HG03103 (cell line): ENCODE measurements at regions not wholly inside any gene's neighbourhood (a gene's known extent, or its start where the extent isn't known, plus 50 kb on each side); places are given as distances from the start of the nearest gene placed in this dataset.
"Not testable (repeated sequence)": the region's sequence is repeated elsewhere in the genome, so short reads cannot be mapped to it uniquely, and the experiment has no call there.

ENCODE experiments used
- ATAC-seq: cut with Tn5 transposase; IDR thresholded peaks from one replicate; pipeline ENCODE4 v1.9.1; 2021; ENCODE audit warnings: low read depth; ENCODE audit not compliant: unreplicated experiment

GRCh38 chr5:117763271-117763670, 1188.6 kb upstream of the SEMA6A start:
- ATAC-seq = no peak

GRCh38 chr5:117761186-117761585, 1186.6 kb upstream of the SEMA6A start:
- ATAC-seq = no peak

GRCh38 chr5:117759849-117760499, 1185.4 kb upstream of the SEMA6A start:
- ATAC-seq = no peak

- ATAC-seq = no peak
Measured at GRCh38 chr5:117752403-117752802, 1177.8 kb upstream of the SEMA6A start.

- ATAC-seq = no peak
Measured at GRCh38 chr5:117748336-117748735, 1173.7 kb upstream of the SEMA6A start.

GRCh38 chr5:117743337-117743736, 1168.7 kb upstream of the SEMA6A start:
- no peak for ATAC-seq

- no peak for ATAC-seq
Measured at GRCh38 chr5:117741655-117742206, 1167.1 kb upstream of the SEMA6A start.

GRCh38 chr5:117740268-117740667, 1165.6 kb upstream of the SEMA6A start:
- ATAC-seq = no peak

GRCh38 chr5:117738571-117738970, 1163.9 kb upstream of the SEMA6A start:
- no peak for ATAC-seq

GRCh38 chr5:117736698-117737097, 1162.1 kb upstream of the SEMA6A start:
- ATAC-seq = no peak

- no peak for ATAC-seq
Measured at GRCh38 chr5:117734056-117734455, 1159.4 kb upstream of the SEMA6A start.

- no peak for ATAC-seq
Measured at GRCh38 chr5:117733051-117733450, 1158.4 kb upstream of the SEMA6A start.

GRCh38 chr5:117732264-117732663, 1157.6 kb upstream of the SEMA6A start:
- no peak for ATAC-seq

- no peak for ATAC-seq
Measured at GRCh38 chr5:117731446-117731845, 1156.8 kb upstream of the SEMA6A start.

GRCh38 chr5:117720784-117721183, 1146.2 kb upstream of the SEMA6A start:
- ATAC-seq = not testable (repeated sequence)

- ATAC-seq = no peak
Measured at GRCh38 chr5:117719413-117719812, 1144.8 kb upstream of the SEMA6A start.

GRCh38 chr5:117713585-117714198, 1139.1 kb upstream of the SEMA6A start:
- ATAC-seq = no peak

- no peak for ATAC-seq
Measured at GRCh38 chr5:117701062-117701461, 1126.4 kb upstream of the SEMA6A start.

- ATAC-seq = no peak
Measured at GRCh38 chr5:117692606-117693005, 1118.0 kb upstream of the SEMA6A start.

- no peak for ATAC-seq
Measured at GRCh38 chr5:117691081-117691870, 1116.7 kb upstream of the SEMA6A start.

GRCh38 chr5:117690612-117691011, 1116.0 kb upstream of the SEMA6A start:
- no peak for ATAC-seq
